IgD-negative memory B cell (primary cell): ENCODE measurements at regions not wholly inside any gene's neighbourhood (a gene's known extent, or its start where the extent isn't known, plus 50 kb on each side); places are given as distances from the start of the nearest gene placed in this dataset.

Experiments used
- H3K27ac Mint-ChIP-seq, 3 donors: one replicate each; pipeline ENCODE4 v1.8.0; 2020 to 2022; ENCODE audit warnings: mild to moderate bottlenecking in 3 of 3, mixed read lengths in 3 of 3, moderate library complexity in 1 of 3
- H3K27me3 Mint-ChIP-seq: one replicate; pipeline ENCODE4 v1.8.0; 2021; ENCODE audit warnings: mixed read lengths
- H3K36me3 Mint-ChIP-seq: one replicate; pipeline ENCODE4 v1.8.0; 2020; ENCODE audit warnings: mild to moderate bottlenecking, mixed read lengths
- H3K4me1 Mint-ChIP-seq, 3 donors: one replicate each; pipeline ENCODE4 v1.8.0; 2020 to 2022; ENCODE audit warnings: mixed read lengths in 3 of 3, mild to moderate bottlenecking in 1 of 3
- H3K4me3 Mint-ChIP-seq, 4 donors: one replicate each; pipeline ENCODE4 v1.8.0; 2020 to 2022; ENCODE audit warnings: mild to moderate bottlenecking in 4 of 4, mixed read lengths in 4 of 4, moderate library complexity in 3 of 4
- H3K9me3 Mint-ChIP-seq, 3 donors: one replicate each; pipeline ENCODE4 v1.8.0; 2020 to 2021; ENCODE audit warnings: mixed read lengths in 3 of 3, mild to moderate bottlenecking in 1 of 3

DNA sequence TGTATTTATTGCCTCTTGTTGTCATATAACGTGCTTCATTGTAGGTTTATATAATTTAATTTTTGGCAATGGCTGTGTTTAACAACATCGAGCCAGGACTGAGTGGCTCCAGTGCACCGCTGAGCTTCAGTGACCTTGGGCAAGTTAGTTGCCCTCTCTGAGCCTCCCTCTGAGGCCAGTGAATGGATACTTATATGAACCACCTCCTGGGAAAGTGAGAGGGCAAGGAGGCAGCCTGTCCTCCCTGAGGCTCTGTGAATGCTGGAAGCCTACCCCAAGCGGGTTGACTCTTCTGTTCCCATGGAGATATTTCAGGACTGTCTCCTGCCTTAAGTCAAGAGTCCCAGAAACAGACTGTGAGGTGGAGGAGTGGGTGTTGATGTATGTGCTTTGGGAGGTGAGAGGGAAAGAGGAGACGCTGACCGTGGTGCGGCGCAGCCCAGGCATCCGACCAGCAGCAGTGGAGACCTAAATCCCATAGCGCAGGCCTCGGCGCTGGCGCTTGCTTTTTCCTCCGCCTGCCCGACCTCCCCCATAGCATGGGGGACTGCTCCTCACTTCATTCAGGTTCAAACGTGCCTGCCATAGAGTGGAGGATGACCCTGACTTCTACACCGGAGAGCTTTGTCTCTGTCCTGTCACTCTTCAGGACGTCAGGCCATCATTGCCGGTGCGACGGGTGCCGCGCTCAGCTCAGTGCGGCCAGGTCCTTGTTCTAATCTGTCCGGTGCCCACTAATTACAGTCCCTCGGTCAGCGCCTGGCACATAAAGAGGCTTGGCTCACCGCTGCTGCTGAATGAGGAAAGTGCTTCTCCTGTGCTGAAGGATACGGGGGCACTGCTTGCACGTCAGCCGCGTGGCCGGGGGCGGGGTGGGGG lies 167.3 kb upstream of the HS6ST1 start:
- peaks cover 0 to 1% (median 0%) of the 10 kb centered on the region in 3 donors for H3K4me1 Mint-ChIP-seq
- no peak overlapping the region for H3K4me3 Mint-ChIP-seq
- H3K27me3 Mint-ChIP-seq: no peaks in the 10 kb centered on the region
- no peak overlapping the region for H3K27ac Mint-ChIP-seq
- H3K9me3 Mint-ChIP-seq: peaks cover 0 to 6% (median 3%) of the 10 kb centered on the region in 3 donors
- H3K36me3 Mint-ChIP-seq: no peaks in the 10 kb centered on the region

- H3K4me1 Mint-ChIP-seq: no peaks in the 10 kb centered on the region
- H3K27me3 Mint-ChIP-seq: peaks cover 4% of the 10 kb centered on the region
- H3K27ac Mint-ChIP-seq: no peak overlapping the region
- H3K9me3 Mint-ChIP-seq: peaks cover 0 to under 1% (median under 1%) of the 10 kb centered on the region in 3 donors
- H3K36me3 Mint-ChIP-seq: no peaks in the 10 kb centered on the region
- H3K4me3 Mint-ChIP-seq: no peak overlapping the region
Measured at GRCh38 chr2:128486640-128487375, 168.1 kb upstream of the HS6ST1 start.

GRCh38 chr2:128487650-128488387 lies 169.2 kb upstream of the HS6ST1 start:
- H3K4me3 Mint-ChIP-seq: no peak overlapping the region
- peaks cover 4% of the 10 kb centered on the region for H3K27me3 Mint-ChIP-seq
- no peaks in the 10 kb centered on the region for H3K36me3 Mint-ChIP-seq
- peaks cover 0 to 3% (median 0%) of the 10 kb centered on the region in 3 donors for H3K9me3 Mint-ChIP-seq
- no peak overlapping the region for H3K27ac Mint-ChIP-seq
- no peaks in the 10 kb centered on the region for H3K4me1 Mint-ChIP-seq

GRCh38 chr2:128488434-128488833 lies 169.8 kb upstream of the HS6ST1 start:
- Mint-ChIP-seq H3K36me3 (no peaks in the 10 kb centered on the region), H3K27ac (no peak overlapping the region), H3K4me3 (no peak overlapping the region), H3K9me3 (peaks cover 0 to 3% (median 0%) of the 10 kb centered on the region in 3 donors), H3K4me1 (no peaks in the 10 kb centered on the region), H3K27me3 (peaks cover 4% of the 10 kb centered on the region)

- Mint-ChIP-seq H3K4me1 (no peaks in the 10 kb centered on the region), H3K9me3 (peaks cover 0 to 3% (median 0%) of the 10 kb centered on the region in 3 donors), H3K27ac (no peak overlapping the region), H3K4me3 (no peak overlapping the region), H3K27me3 (peaks cover 4% of the 10 kb centered on the region), H3K36me3 (no peaks in the 10 kb centered on the region)
Measured at GRCh38 chr2:128489526-128490273, 171.0 kb upstream of the HS6ST1 start.

DNA sequence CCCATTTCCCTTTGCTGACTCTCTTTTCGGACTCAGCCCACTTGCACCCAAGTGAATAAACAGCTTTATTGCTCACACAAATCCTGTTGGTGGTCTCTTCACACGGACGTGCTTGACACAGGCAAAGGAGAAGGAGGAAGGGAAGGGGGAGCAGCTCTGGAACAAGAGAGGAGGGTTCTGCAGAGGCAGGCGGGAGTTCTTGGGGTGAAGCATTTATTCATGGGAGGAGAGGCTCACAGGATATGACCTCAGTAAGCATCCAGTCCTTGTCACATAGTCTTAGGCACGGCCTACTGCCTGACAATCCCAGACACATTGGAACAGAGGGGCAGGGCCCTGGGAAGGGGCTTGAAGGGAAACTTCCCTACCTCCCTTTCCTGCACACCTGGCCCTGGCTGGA lies 171.7 kb upstream of the HS6ST1 start:
- Mint-ChIP-seq H3K9me3 (peaks cover 0 to 3% (median 0%) of the 10 kb centered on the region in 3 donors), H3K4me3 (no peak overlapping the region), H3K4me1 (no peaks in the 10 kb centered on the region), H3K36me3 (no peaks in the 10 kb centered on the region), H3K27me3 (peaks cover 6% of the 10 kb centered on the region), H3K27ac (no peak overlapping the region)

DNA sequence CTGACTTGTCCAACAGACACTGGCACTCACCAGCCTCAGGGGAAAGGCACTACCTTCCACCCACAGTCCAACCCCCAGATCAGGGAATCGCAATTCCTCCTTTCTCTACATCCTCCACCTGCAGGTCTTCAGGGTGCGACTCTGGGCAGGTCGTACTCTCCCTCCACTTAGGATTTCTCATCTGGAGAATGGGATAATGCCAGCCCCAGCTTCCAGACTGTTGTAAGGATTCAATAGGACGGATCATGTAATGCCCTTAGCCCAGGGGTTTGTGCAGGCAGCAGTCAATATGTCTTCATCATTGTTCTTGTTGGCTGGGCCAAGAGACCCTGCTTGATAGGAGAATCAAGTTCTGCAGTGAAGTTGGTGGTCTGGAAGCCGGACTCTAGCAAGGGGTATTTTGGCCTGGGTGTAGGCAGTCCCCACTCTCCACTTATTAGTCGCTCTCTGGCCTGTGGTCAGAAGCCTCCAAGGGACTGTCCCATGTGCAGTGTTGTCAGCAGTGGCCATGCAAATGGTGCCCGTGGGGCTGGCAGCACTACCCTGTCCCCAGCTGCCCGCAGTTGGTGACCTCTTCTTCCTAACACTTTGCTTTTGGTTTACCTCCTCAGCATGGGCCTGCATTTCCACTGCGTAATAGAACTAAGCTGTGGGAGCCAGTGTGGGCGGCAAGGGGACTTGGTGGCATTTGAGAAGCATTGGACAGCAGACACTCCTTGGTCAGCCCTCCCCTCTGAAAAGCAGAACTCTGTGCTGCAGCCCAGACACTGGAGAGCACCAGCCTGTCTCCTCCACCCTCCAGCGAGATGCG lies 172.4 kb upstream of the HS6ST1 start:
- H3K27me3 Mint-ChIP-seq: peaks cover 6% of the 10 kb centered on the region
- no peaks in the 10 kb centered on the region for H3K4me1 Mint-ChIP-seq
- peaks cover 0 to 3% (median 0%) of the 10 kb centered on the region in 3 donors for H3K9me3 Mint-ChIP-seq
- no peak overlapping the region for H3K4me3 Mint-ChIP-seq
- no peaks in the 10 kb centered on the region for H3K36me3 Mint-ChIP-seq
- peak overlapping the region in 1 of 3 donors; percentile 68 for H3K27ac Mint-ChIP-seq

GRCh38 chr2:128491692-128492244 lies 173.1 kb upstream of the HS6ST1 start:
- no peak overlapping the region for H3K4me3 Mint-ChIP-seq

DNA sequence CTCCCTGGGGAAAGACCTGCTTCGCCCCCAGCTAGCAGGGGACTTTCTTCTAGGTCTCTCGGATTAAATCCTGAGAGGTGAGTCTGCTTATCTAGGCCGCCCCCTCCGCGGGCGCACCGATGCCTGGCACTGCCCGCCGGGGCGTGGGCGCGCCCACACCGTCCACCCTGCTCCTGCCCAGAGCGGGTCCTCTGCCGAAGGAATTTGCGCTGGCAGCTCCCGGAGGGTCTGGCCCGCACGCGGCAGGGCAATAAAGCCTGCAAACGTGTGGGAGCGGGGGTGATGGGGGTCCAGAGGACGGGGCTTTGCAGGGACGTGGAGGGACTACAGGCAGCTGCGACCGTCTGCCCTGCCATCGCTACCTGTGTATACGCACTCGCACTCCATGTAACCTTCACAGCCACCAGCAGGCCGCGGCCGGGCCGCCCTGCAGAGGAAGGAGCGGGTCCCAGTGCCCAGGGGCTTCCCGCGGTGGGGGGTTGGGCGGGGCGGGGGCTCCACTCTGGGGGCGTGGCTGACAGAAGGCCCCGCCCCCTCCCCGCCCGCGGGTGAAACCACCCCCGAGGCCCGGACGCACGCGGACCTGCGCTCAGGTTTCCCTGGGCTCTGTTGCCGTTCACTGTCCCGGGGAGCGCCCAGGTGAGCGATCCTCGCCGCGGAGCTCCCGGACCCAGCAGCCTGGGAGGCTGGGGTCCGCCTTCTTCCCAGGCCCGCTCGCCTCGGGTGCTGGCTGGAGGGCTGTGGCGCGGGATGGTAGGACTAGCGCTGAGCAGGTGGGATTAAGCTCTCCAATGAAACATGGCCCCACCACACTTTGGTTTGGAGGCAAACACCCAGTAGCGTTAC lies 174.5 kb upstream of the HS6ST1 start:
- Mint-ChIP-seq H3K9me3 (peaks cover 0 to 3% (median 0%) of the 10 kb centered on the region in 3 donors), H3K4me3 (no peak overlapping the region), H3K36me3 (no peaks in the 10 kb centered on the region), H3K4me1 (no peaks in the 10 kb centered on the region), H3K27me3 (peaks cover 6% of the 10 kb centered on the region), H3K27ac (no peak overlapping the region)

More at GRCh38 chr2:128491692-128492244, 173.1 kb upstream of the HS6ST1 start:
- Mint-ChIP-seq H3K36me3 (no peaks in the 10 kb centered on the region), H3K9me3 (peaks cover 0 to 3% (median 0%) of the 10 kb centered on the region in 3 donors), H3K27me3 (peaks cover 6% of the 10 kb centered on the region), H3K4me1 (no peaks in the 10 kb centered on the region), H3K27ac (peak overlapping the region in 1 of 3 donors; percentile 68)

DNA sequence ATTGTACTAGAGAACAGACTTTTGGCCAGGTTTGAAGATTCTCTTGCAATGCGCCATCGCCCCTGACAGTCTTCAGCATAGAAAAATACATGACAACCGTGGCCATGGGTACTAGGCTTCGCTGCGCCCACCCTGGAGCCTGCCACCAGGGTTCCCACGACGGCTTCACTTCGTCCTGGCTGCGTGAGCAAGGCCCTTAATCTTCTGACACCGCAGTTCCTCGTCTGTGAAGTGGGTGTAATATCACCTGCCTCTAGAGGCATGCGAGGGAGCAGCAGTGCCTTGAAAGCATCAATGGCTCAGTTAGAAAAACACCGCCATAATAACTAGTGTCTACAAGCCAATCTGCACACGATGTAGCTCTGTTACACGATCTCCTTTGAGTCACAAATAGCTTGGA lies 175.2 kb upstream of the HS6ST1 start:
- Mint-ChIP-seq H3K27ac (no peak overlapping the region), H3K36me3 (no peaks in the 10 kb centered on the region), H3K4me3 (no peak overlapping the region), H3K9me3 (peaks cover 0 to 3% (median 0%) of the 10 kb centered on the region in 3 donors), H3K4me1 (no peaks in the 10 kb centered on the region), H3K27me3 (peaks cover 6% of the 10 kb centered on the region)

DNA sequence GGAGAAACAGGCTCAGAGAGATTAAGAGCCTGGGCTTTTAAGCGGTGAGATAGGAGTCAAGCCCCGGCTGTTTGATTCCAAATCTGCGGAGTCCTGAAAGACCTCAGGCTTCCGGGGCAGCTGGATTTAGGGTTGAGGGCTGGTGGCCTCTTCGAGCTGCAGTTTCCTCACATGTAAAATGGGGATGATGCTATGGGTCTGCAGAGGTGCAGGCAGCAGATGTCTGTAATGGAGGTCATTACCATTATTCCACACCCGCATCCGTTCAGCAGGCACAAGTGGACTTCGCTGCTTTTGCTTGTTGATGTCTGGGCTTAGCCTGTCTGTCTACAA lies 175.6 kb upstream of the HS6ST1 start:
- no peak overlapping the region for H3K4me3 Mint-ChIP-seq
- no peak overlapping the region for H3K27ac Mint-ChIP-seq
- H3K36me3 Mint-ChIP-seq: no peaks in the 10 kb centered on the region

GRCh38 chr2:128494640-128495321 lies 176.1 kb upstream of the HS6ST1 start:
- Mint-ChIP-seq H3K4me3 (no peak overlapping the region), H3K9me3 (peaks cover 0 to 3% (median 0%) of the 10 kb centered on the region in 3 donors), H3K27me3 (peaks cover 6% of the 10 kb centered on the region), H3K27ac (no peak overlapping the region), H3K36me3 (no peaks in the 10 kb centered on the region), H3K4me1 (no peaks in the 10 kb centered on the region)

More for the DNA sequence above, 175.6 kb upstream of the HS6ST1 start:
- H3K9me3 Mint-ChIP-seq: peaks cover 0 to 3% (median 0%) of the 10 kb centered on the region in 3 donors
- H3K27me3 Mint-ChIP-seq: peaks cover 6% of the 10 kb centered on the region
- H3K4me1 Mint-ChIP-seq: no peaks in the 10 kb centered on the region
